Stimulated activated CD4-positive, alpha-beta T cell treated with anti-CD3 and anti-CD28 coated beads, Interleukin-4, amount 100 ng/mL, for 4 hours (primary cell): ENCODE measurements at regions not wholly inside any gene's neighbourhood (a gene's known extent, or its start where the extent isn't known, plus 50 kb on each side); places are given as distances from the start of the nearest gene placed in this dataset.
"Not testable (repeated sequence)": the region's sequence is repeated elsewhere in the genome, so short reads cannot be mapped to it uniquely, and the experiment has no call there.

ENCODE experiments used
- DNase-seq, 2 experiments: peaks; one replicate each; pipeline ENCODE4 v3.0.0-alpha.2; 2020

- DNase-seq: no peak
Measured at GRCh38 chr4:128688033-128688721, 121.3 kb upstream of the JADE1 start.

DNA sequence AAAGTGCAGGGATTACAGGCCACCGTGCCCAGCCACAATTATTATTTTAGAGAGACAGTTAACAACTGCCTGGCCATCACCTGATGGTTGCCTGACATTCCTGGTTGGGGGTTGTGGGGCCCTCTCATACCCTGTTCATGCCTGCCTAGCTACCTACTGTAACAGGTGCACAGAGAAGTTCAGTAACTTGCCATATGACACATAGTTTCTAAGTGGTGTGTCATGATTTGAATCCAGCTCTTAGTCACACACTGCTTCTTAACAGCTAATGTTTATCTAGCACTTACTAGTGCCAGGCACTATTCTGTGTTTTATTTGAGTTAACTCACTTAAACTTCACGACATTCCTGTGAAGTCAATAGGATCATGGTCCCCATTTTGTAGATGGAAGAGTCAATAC lies 122.7 kb upstream of the JADE1 start:
- DNase-seq: no peak

DNA sequence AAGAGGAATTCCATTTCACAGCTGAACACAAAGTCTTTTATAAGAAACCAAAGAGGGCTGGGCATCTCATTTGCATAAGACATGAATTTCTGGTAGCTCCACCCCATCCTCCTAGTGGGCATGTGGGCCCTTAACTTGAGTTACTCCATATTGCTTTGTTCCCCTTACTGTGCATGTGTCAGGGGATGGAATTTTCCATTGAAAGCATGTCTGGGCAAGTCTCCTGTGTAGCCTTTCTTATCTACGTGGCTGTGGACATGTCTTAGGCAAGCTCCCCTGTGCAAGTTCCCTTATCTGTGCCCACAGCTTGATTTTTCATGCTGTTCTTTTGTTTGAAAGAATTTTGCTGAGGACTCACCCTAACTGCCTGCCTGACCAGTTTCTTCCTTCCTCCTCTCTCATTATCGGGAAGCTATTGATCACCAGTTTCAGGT lies 123.5 kb upstream of the JADE1 start:
- no peak for DNase-seq

DNA sequence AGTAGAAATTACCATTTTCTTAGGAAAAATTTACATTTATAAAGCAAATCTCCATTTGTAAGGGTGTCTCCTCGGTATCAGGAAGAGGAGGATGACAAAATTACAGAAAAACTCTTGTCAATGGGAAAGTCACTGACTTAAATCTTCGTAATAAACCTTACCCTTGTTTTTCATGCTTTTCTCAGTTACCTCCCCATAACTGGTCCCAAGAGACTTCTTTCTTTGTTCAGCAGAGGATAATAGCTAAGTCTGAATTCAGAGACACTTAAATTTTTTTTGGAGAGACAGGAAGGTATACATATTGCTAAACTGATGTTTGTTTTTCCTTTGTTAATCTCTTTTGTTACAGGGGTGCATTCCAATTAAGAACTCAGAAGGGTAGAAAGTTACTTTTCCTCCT lies 125.5 kb upstream of the JADE1 start:
- DNase-seq: no peak

- DNase-seq: no peak
Measured at GRCh38 chr4:128682942-128683666, 126.4 kb upstream of the JADE1 start.

DNA sequence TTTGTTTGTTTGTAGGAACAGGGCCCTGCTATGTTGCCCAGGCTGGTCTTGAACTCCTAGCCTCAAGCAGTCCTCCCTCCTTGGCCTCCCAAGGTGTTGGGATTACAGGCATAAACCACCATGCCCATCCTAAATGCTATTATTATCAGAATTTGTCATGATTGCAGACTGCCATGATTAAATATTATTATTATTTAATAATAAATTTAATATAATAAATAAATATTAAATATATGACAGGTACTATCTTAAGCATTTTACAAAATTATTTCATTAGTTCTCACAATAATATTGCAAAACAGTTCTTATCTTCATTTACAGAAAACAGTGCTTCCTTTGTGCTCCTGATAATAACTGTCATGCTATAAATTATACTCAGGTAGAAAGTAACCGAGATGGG lies 133.4 kb upstream of the JADE1 start:
- DNase-seq: no peak

- no peak for DNase-seq
Measured at GRCh38 chr4:128675083-128675482, 134.4 kb upstream of the JADE1 start.

- not testable (repeated sequence) for DNase-seq
Measured at GRCh38 chr4:128673159-128673558, 136.3 kb upstream of the JADE1 start.

DNA sequence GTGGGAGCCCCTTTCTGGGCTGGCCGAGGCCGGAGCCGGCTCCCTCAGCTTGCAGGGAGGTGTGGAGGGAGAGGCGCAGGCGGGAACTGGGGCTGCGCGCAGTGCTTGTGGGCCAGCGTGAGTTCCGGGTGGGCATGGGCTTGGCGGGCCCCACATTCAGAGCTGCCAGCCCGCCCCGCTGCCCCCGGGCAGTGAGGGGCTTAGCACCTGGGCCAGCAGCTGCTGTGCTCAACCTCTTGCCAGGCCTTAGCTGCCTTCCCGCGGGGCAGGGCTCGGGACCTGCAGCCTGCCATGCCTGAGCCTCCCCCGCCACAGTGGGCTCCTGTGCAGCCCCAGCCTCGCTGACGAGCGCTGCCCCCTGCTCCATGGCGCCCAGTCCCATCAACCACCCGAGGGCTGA lies 136.9 kb upstream of the JADE1 start:
- DNase-seq: not testable (repeated sequence)

DNA sequence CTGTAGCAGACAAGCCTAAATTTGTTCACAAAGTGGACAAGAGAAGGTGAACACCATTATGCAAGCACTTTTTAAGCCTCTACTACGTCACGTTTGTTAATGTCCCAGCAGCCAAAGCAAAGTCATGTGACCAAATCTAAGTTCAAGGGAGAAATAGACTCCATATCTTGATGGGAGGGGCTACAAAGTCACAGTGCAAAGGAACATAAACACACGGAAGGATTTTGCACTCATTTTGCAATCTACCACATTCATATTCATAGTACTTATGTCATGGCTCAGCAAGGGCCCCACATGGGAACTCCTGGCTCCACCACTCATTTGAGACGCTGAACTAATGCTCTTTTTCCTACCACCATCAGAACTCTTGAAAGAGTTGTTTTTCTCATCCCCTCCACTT lies 139.0 kb upstream of the JADE1 start:
- no peak for DNase-seq

DNA sequence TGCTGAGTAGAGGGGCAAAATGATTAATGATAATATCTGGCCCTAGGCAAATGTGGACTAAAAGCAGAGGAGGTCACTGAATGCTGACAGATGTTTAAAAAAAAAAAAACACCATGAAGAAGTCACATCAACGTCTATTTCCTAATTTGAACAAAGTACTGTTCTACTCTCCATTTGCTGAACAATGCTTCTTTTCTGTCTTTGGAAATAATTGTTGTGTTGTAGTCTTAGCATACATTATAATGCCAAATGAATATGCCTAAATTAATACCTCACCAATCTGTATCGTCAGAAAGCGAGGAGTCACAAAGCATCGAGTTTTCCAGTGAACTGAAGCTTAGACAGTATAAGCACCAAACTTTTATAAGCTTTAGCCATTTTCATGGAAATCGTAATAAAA lies 140.9 kb upstream of the JADE1 start:
- DNase-seq: no peak

DNA sequence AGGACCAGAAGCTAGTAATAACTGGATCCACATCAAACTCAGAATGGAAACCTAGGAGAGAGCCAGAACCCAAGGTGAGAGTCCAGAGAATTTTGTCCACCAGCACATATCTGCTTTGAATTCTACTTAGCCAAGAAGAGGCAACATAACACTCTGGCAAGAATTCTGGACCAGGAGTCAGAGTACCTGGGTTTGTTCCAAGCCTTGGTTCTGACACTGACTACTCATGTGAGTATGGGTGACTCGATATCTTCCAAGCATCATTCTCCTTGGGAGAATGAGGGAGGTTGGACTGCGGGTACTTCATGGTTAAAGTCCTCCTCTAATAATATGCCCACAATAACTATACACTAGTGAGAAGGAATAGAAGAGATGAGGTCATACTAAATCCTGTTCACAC lies 144.0 kb upstream of the JADE1 start:
- no peak for DNase-seq

DNA sequence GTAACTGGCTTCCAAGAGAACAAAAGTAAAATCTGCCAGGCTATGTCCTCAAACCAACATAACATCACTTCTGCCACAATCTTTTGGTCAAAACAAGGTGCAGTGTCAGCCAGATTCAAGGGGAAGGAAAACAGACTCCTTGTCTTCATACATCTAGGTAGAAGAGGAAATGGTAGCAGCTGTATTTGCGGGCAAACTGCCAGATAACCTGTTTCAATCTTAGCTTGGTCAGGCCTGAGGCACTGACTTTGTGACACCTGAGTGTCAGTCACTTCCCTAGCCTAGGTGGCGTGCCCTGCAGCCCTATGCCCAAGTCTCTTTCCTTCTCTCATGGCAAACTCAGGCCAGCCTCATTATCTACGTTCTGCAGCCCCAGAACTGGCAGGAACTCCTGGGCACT lies 146.2 kb upstream of the JADE1 start:
- no peak for DNase-seq

GRCh38 chr4:128661479-128661878 lies 148.0 kb upstream of the JADE1 start:
- DNase-seq: no peak

GRCh38 chr4:128660361-128661215 lies 148.9 kb upstream of the JADE1 start:
- DNase-seq: no peak

GRCh38 chr4:128658214-128658631 lies 151.3 kb upstream of the JADE1 start:
- no peak for DNase-seq

DNA sequence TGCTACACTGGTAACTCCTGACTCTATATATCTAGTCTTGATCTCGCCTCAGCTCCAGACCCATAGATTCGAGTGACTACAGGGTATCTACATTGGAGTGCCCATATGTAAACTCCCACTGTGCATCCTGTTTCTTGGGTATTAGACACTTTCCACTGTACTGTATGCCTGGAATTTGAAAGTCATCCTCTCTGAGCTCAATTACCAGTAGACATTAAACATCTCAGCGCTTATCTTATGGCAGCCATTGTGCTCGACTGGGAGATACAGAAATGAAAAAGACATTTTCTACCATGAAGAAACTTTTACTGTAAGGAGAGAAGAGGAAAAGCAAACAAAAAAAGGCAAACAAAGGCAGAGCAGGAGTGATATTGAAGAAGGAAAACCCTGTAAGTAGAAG lies 151.9 kb upstream of the JADE1 start:
- DNase-seq: no peak

DNA sequence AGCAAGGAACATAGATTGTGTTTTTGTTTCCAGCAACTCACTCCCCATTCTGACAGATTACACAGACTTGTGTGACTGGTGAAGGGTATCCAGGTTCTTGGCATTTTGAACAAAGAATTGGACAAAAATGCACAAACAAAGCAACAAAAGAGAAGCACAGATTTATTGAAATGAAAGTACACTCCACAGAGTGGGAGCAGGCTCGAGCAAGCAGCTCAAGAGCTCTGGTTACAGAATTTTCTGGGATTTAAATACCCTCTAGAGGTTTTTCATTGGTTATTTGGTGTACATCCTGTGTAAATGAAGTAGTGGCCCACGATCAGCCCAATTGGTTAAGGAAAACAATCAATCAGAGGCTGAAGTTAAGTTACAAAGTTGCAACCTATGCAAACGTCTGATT lies 155.0 kb upstream of the JADE1 start:
- no peak for DNase-seq

DNA sequence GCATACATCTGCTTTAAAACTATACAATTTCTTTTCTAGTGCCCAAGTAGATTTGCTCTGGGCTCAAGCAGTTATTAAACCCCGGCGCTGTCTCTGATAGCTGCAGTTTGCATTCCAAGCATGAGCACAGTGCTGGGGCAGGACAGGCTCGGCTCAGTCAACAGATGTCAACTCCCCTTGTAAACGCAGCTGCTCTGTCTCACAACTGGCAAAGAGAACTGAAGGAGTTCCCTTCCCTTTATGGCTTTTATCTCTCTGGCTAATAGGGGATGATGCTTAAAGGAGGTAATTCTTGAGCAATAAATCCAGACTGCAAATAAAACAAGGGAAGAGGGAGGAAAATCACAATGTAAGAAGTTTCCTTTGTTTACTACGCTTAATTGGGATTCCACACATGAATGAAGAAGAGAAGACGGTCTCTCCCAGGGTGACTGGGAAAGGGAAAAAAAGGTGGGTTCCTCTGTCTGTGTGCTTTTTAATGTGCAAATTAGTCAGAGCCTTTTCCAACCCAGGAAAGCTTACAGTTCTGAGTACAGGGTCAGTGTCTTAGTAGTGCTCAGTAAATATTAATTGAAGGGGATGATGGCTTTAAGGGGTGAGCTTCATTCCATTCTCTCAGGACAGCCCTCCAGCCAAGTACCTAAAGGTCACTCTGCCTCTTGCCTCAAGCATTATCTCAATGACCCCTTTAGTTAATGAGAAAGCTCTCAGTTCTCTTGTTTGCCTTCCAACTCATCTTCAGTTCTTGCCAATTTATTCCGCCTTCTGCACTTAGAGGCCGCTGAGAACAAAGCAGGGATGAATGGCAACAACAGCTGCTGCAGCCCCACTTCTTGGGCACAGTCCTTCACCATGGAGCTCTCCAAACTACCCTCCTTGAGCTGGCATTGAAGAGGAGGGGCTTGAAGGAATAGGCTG lies 155.7 kb upstream of the JADE1 start:
- no peak for DNase-seq

GRCh38 chr4:128649575-128650205 lies 159.8 kb upstream of the JADE1 start:
- no peak for DNase-seq

DNA sequence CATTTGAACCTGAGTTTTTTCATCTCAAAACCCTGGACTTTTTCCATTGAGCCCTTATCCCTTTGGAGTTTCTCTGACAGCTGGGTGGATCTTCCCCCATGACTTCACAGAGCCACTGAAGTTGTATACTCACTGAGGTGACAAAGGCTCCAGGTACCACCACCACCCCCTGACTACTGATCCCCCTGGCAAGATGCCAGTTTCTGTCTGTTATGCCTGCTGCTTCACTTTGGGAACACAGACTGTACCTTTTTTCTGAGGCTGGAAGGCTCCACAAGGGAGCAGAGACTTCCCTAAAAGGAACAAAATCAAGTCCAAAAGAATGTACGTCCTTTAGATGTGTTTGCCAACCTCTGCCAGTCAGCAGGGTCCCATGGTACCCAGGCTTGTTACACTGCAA lies 160.3 kb upstream of the JADE1 start:
- no peak for DNase-seq

DNA sequence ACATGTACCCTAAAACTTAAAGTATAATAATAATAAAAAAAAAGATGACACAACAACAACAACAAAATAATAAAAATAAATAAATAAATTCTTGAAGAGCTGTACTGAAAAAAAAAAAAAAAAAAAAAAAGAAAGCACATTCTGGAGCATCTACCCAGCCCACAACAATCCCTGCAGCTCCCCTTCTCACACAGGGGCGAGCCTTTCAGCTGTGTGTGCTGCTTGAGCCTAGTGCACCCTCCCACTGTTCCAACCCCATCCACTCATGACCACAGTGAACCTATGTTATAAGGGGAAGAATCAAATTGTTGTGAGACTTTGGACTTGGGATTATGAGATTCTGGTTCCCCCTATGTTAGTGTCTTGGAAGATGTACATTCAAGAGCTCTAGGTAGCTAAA lies 161.5 kb upstream of the JADE1 start:
- DNase-seq: no peak
